Activated CD8-positive, alpha-beta memory T cell treated with anti-CD3 and anti-CD28 coated beads, Interleukin-2, amount 50 U/mL, for 24 hours (primary cell): ENCODE measurements at regions not wholly inside any gene's neighbourhood (a gene's known extent, or its start where the extent isn't known, plus 50 kb on each side); places are given as distances from the start of the nearest gene placed in this dataset.

Source experiments
- DNase-seq: peaks from one replicate; pipeline ENCODE4 v3.0.0-alpha.2; 2020; ENCODE audit errors: extremely low read depth

DNA sequence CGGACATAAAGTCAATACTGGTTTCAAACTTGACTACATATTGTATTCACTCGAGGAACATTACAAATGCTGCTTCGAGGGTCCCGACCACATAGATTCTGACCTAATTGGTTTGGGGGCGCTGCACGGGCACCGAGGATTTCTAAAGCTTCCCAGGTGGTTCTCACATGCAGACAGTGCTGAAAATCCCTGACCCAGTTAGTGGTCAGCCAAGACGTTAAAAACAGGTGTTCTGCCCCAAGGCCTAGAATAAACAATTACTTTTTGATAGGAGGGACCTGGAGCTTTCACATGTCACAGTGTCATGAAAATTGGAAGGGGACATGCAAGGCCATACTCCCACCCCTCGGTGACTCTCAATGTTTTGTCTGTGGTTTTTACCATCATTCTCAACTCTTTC is 368.9 kb downstream of the RNF144A start:
- no peak for DNase-seq

DNA sequence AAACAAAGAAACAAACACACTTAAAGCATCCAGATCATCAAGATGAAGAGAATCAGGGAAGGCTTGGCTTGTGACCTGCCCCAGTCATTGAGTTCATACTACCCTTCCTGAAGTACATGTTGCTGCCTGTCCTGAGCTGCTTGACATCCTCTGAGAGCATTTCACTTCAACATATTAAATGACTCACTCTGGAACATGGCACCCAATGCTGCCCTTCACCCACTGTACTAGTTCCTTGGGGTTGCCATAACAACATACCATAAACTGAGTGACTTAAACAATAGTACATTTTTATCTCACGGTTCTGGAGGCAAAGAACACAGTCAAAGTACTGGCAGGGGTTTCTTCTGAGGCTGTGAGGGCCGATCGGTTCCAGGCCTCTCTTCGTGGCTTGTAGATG is 371.3 kb downstream of the RNF144A start:
- no peak for DNase-seq

DNA sequence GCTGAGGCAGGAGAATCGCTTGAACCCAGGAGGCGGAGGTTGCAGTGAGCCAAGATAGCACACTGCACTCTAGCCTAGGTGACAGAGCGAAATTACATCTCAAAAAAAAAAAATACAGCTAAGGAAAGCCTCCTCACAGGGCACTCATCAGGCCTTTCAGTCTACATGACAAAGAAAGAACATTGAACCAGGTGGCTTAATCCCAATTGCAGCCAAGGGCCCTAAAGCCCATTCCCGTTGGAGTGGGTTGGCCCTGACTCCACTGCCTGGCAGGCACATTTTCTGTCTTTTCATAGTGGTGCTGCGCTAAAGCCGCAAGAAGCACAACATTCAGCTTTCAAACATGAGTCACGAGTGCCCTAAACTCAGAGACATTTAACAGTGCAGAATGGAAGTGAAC is 372.5 kb downstream of the RNF144A start:
- DNase-seq: no peak

DNA sequence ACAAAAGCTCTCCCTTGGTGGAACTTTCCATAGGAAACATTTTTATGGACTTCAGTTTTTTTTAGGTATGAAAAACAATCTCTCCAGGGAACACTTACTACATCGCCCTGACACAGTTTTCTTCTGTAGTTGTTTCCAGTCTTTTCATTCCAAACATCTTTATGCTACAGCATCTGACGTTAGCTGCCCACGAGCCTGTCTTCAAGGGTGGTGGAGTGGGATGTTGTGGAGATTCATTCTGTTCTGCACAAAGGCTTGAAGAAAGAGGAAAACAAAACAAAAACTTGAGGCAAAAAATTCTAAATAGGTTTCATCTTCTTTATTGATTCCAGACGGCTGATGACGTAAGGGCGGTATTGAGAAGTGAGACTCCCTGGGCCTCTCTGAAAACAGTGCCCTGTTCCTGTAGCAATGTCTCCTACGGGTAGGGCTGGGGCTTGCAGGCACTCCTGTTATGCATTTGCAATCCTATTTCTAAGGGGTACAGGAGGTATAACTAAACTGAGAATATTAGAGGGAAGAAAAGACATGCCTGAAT is 375.0 kb downstream of the RNF144A start:
- DNase-seq: no peak

DNA sequence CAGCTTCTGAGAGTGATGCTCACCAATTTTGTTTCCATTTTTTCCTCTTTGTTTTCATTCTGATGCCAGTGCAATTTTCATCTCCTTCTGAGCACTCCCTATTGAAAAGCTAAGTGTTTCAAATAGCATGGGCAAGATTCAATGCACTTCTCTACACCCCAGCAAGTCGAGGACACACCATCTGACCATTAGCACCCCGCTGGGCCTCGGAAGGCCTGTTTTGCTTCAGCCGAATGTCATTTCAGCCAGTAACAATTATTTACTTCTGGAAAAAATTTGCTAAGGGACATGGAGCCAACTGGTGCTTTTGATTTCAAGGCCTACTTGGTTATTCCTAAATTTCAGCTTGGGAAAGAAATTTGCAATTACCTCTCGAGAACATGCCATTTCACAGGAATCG is 392.4 kb downstream of the RNF144A start:
- no peak for DNase-seq

DNA sequence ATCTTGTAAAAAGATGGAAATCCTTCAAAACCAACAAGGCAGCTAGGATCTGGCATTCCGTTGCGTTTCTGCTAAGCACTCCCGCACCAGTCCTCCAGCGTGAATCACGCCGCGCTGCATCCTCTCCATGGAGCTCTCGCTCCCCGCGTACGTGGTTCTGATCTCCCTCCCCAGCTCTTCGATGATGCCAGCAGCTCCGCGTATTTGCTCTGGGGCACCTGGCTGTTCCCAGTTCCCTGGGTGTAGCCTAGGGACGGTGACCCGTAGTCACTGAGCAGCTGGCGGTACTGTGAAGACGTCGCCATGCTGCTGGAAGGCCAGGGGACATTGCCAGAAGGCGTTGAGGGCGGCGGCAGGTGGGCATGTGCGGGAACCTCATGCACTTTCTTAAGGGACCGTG is 407.5 kb downstream of the RNF144A start:
- no peak for DNase-seq

DNA sequence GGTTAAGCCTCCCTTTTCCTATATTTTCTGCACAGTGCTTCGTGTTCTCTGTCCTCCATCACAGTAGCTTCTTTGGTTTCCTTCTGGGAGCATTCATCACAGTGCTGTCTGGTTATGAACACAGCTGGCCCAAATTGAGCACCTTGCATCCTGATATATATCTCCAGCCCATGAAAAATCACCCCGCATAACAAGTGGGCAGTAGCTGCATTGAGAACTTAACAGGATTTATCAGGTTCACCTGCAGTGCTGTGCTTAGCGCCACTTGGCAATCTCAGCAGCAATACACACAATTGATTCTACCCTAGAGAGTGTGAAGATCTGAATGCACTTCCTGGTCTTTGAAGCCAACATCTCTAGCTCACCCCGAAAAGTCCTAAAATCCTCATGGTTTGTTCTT is 408.0 kb downstream of the RNF144A start:
- DNase-seq: no peak

DNA sequence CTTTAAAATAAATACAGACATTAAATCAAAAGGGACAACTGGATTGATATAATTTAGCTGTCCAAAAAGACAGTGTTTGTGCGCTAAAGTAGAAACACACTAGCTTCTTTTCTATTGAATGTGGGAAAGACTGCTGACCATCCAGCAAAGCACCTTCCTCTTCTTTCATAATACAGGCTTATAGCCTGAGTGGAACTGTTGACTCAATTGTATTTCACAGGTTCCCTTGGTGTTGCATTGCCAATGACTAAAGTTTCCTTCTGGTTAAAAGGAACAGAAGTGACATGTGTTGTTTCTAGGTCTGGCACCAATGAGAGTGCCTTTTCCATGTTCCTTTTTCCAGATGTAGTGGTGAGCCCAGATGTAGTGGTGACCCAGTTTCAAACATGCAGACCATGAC is 412.3 kb downstream of the RNF144A start:
- DNase-seq: no peak

DNA sequence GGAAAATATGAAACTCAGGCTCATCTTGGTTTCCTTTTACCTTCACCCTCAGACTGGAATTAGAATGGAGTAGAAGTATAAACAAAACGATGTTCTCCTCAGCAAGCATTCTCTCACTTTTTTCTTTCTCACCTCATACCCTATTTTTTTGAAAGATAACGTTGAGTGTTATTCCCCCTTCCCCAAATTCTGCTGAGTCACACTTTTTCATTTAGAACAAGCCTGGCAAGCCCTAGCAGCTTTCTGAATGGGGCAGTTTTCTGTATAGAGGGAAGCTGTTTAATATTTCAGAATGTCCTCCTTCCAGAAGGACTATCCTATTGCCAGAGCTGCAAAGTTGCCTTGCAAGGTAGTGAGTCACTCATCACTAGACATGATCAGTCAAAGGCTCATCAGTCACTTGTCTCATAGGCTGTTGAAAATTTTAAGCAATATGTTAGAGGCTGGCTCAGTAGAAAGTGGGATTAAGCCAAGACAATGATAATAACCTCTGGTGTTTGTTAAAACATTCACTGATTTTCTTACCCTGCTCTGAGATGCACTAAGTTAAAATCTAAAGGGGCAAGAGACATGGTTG is 416.1 kb downstream of the RNF144A start:
- no peak for DNase-seq

DNA sequence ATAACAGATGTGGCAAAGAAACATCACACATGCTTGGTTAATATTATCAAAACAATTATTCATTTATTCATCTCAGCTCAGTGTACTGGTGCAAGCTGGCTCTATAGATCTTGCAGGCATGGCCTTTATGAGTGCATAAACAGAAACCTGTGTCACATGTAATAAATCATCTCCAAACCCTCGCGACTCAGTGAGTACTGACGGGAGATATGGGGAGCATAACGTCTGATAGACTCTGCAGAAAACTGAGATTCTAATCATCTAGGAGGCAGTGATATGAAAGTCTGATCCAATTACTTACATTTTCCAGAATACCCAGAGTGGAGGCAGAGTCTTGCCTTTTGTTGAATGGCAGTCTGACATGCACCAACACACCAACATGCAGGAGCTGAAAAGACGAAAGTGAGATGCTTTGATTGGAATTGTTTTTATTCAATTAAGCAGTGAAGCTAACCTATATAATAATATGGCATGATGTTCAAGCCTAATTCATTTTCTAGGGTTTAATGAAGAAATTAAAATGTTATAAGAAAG is 416.8 kb downstream of the RNF144A start:
- DNase-seq: no peak

DNA sequence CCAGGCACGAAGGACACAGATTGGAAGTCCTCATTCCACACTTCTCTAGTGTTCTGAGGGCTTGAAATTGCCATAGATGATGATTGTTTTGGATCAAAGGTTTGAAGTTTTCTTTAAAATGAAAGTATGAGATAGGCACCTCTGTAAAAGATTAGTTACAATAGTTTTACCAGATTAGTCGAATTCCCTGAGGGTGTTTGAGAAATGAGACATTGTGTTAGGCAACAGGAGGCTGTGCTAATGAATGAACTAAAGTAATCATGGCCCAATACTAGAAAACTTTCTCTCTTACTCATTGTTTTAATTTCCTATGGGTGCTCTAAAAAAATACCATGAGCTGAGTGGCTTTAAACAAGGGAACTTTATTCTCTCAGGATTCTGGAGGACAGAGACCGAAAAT is 421.7 kb downstream of the RNF144A start:
- DNase-seq: no peak

DNA sequence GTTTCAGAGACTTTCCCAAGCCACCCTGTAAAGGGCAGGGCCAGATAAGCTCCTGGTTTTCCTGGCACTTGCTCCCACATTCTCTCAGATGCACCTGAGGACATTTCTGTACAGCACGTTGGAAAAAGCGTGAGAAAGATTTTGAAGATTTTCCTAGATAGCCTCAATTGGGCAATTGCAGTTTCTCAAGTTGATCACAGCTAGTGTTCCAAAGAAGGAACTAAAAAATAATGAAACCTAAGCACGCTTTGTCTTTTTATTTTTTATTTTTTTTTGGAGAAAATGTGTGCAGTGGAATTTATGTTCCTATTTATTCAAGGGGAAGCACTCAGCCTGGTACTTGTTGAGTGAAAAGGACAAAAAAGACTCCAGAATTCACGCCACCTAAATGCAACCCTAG is 429.1 kb downstream of the RNF144A start:
- no peak for DNase-seq

DNA sequence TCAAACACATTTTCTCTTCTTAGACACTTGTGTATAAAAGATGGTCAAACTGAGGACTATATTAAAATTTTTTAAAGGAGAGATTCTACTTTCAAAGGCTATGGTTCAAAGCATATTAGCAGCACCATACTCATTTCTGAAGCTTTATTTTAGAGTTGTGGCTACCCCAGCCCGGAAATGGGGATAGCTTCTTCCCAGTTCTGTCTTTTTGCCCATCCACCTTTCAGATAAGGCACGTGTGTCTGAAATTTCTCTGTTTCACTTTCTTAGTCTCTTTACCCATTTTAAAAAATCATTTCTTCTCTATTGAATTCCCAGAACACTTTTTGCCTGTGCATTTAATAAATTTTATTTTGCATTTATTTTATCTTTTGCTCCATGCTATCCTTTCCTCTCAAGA is 431.5 kb downstream of the RNF144A start:
- DNase-seq: no peak

DNA sequence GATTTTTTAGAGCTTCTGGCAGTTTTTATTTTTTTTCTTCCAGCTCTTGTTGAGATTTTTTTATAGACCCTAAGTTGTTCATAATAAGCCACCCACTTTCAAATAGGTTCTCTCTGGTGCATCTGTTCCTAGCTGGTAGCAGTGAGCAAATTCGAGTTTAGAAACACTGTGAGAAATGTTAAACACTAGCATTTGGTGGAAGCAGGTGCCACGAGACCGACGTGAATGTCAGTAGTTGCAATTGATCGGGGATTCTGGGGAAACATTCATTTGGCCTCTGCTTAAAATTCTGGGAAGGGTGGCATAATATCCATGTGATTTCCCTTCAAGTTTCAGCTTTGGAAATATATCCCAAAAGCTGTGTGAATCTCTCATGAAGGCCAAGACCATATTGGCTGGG is 435.0 kb downstream of the RNF144A start:
- DNase-seq: no peak

DNA sequence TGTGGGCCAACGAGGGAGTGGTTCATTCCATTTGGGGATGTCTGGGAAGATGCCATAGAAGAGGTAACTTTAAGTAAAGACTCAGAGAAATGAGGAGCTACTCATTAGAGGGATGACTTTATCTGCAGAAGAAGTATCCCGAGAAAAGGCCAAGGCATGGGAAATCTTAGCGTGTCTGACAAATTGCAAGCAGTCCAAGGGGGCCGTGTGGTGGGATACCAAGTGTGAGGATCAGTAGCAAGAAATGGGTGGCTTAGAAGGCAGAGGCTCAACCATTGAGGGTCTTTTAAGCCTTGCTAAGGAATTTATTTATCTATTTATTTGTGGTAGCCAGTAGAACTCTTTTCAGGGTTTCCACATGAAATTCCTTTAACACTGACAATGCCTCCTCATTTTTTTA is 436.4 kb downstream of the RNF144A start:
- DNase-seq: no peak

DNA sequence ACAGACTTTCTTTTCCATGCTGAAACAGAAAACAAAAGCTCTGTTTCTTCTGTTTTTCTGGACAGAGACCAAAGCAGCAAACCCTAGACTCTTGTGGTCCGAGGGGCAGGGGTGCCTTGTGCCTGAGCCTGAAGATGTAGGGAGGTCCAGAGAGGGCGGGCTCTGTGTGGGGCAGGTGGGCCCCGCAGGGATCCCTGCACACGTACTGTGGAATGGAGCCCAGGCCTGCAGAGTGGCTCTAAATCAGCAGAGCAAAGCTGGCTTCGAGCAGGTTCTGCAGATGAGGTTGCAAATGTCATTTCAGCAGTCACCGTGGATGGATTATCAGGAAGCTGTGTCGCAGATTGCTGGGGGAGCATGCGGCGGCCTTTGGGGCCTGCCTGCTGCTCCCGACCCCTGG is 438.6 kb downstream of the RNF144A start:
- DNase-seq: no peak

DNA sequence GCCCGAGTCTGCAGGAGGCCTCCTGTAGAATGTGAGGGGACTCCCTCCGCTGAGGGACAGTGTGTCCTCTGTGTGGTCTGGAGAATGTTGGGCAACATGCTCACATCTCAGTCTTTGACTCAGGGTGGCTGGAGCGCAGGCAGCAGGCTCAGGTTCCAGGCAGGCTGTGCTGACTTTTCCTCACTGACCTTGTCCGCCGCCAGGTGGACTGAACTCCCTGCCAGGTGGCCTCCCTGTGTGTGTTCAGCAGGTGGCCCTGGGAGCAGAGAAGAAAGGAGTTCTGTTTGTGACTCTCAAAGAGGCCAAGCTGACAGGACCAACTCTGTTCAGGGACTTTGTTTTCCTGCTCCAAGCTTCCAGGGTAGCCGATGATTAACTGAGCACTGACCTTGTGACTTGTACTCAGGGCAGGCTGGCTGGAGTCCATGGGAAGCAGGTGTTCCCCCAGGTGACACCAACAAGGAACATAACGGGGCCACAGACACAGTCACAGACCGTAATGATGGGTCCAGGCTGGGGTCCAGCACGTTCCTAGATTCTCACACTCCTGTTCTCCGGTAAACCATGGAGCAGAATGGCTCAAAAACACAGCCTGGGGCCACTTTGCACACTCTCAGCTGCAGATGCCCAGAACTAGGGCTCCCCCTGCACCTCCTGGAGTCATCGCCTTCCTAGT is 439.8 kb downstream of the RNF144A start:
- DNase-seq: no peak

DNA sequence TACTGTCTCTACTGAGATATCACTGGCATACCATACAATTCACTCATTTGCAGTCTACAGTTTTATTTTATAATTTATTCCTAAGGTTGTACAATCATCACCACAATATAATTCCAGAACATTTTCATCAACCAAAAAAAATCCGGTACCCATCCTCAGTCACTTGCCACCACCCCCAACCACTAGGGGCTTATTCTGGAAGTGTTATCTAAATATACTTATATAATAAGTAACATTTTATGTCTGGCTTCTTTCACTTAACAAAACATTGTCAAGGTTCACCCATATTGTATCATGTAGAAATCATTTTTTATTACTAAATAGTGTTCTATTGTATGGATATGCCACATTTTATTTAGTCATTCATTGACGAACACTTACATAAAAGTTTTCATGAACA is 440.8 kb downstream of the RNF144A start:
- DNase-seq: no peak

DNA sequence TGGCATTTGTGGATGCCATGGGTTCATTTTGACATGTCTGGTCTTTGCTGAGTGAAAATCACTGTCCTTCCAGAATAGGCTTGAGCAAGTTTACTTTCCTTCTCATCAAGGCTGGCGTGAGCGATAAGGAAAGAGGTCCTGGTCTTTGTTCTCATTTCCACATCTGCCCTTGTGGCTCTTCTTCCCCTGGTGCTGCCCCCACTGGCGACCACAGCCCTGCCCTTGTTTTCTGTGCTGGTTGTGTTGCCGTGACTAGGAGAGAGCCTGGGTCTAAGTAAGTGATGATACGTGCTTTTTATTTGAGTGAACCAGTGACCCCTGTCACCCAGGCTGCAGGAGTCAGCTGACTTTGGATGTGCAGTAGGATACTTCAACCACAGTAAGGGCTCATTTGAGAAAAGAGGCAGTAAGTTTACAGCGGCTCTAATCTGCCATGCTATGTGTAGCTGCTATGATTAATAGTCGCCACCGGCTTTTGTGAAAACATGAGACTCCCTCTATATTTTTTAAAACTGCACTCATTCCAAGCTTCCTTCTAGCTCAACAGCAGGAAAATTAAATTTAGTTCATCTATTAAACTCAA is 441.7 kb downstream of the RNF144A start:
- no peak for DNase-seq

DNA sequence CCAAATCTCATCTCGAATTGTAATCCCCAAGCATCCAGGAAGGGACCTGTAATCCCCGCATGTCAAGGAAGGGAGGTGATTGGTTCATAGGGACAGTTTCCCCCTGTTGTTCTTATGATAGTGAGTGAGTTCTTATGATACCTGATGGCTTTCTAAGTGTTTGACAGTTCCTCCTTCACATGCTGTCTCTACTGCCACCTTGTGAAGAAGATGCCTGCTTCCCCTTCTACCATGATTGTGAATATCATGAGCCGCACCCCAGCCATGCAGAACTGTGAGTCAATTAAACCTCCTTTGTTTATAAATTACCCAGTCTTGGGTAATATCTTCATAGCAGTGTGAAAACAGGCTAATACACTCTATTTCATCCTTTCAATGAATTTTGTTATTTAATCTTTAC is 446.7 kb downstream of the RNF144A start:
- DNase-seq: no peak

DNA sequence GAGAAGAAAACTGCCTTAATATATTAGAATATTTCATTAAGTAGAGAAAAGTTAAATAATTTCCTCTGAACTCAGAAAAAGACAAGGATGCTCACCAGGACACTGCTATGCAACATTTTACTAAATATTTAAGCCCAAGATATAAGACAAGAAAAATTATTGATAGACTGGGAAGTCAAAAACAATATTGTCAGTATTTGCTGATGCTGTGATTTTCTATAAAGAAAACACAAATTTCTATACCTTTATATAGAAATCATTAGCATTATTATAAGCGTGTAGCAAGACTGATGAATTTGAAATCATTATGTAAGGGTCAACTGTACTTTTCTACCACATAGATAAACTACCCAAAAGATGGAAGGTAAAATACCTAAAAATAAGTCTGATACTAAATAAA is 451.0 kb downstream of the RNF144A start:
- DNase-seq: no peak

DNA sequence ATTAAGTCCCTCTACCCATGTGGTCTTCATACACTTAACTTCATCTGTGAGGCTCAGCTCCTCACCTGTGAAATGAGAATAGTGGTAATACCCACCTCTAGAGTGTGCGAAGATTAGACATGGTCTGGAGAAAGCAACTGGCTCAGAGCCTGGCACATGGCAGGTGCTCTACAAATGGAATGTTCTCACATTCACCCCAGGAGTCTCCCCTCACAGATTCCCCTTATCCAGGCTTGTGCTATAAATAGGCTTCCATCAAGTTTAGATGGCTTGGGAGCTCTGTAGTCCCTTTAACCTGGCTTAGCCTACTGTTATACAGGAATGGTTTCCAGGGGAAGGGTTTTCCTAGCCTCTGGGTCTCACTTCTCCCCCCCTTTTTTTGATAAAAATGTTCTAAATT is 455.9 kb downstream of the RNF144A start:
- no peak for DNase-seq

DNA sequence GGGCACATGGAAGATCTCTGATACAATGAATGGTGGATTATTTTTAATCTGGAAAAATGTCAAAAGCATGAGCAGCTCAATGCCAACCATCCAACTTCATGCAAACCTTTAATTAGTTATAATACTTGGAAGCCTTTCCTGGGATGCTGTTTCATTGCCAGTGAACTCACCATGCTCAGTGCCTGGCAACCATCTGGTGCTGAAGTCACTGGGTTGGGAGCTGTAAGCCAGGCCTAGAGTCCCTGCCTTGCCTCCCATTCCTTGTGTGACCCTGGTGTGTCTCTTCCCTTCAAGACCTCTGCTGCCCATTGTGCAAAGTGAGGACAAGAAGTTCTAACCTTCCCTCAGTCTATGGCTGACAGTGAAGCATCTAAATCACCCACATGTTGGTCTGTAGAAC is 458.7 kb downstream of the RNF144A start:
- no peak for DNase-seq
